GM19395 (cell line): ENCODE measurements at regions not wholly inside any gene's neighbourhood (a gene's known extent, or its start where the extent isn't known, plus 50 kb on each side); places are given as distances from the start of the nearest gene placed in this dataset.
A peak's percentile ranks its signal among the peaks of the same experiment; 100 is the strongest.

Experiments
- ATAC-seq: cut with Tn5 transposase; IDR thresholded peaks from one replicate; pipeline ENCODE4 v1.9.1; 2021; ENCODE audit warnings: mild to moderate bottlenecking, moderate library complexity; ENCODE audit not compliant: unreplicated experiment

DNA sequence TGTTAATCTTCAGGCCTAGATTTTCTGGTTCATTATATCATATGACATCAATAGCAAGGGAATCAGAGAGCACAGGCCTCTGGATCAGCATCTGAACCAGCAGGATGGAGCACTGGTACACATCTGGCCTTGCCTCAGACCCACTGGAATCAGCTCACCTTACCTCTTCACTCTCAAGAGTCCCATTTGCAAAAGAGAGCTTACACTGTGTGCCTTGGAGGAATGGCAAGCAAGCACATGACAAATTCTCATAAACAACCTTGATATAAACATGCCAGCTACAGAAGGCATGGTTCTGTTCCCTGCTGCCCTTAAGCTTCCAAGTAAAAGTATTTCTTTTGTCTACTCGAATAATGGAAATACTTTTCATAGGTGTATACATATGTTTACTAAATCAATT lies 128.6 kb upstream of the CPM start:
- no peak for ATAC-seq

- no peak for ATAC-seq
These were observed 129.8 kb upstream of the CPM start for GRCh38 chr12:69062621-69063237.

GRCh38 chr12:69064734-69065443 lies 131.9 kb upstream of the CPM start:
- ATAC-seq, result no peak

- no peak for ATAC-seq
These were observed 132.8 kb upstream of the CPM start for GRCh38 chr12:69065775-69066174.

DNA sequence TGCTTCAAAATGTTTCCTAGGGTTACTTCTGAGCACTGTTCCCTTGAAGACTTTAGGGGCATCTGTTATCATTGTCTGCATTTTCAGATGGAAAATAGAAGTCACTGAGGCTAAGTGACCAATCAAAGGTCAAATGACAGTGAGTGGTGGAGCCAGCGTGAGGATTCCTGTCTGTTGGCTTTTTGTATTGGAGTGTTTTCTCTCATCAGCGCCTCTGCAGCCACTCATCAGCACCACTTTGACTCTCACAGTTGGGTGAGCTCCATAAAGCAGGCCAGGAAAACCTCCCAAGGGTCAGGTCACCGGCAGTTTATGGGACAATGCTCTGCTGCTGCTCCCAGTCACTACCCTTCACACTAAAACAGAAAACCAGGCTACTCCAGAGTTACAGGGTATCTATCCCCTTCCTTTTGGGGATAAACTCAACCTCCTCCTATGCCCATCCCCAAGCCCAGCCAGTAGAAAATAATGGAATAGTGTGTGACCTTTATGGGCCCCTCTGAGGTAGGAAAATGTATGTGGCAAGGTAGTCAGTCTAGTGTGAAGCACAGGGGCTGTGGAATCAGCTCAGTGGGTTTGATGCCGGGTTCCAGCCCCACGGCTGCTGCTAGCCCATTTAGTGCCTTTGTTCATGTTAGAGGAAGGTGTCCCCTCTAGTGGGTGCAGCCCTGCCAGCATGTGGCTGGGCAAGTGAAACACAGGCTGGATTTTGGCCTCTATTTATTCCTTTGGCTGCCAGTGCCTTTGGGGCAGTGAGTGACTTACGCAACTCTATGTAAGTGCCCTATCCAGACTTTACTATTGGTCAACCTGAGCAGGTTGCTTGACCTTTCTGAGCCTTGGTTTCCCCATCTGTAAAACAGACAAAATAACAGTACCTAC lies 133.8 kb upstream of the CPM start:
- no peak for ATAC-seq

DNA sequence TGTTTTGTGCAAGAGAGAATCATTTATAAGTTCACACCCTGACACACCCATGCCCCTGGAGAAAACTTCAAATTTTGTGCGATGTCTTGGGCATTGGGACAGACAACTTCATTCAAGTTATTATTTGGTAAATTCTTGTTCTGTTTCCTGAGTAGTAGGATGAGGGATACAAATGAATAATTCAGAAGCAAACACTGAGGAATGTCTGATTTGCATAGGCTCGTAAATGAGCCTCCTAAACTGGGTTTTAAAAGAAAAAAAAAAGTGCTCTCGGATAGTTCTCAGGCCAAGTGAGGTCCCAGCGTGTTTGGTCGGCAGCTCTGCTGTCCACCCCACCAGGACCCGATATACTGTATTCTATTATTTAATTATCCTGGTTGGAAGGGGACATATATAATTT lies 134.7 kb upstream of the CPM start:
- no peak for ATAC-seq

DNA sequence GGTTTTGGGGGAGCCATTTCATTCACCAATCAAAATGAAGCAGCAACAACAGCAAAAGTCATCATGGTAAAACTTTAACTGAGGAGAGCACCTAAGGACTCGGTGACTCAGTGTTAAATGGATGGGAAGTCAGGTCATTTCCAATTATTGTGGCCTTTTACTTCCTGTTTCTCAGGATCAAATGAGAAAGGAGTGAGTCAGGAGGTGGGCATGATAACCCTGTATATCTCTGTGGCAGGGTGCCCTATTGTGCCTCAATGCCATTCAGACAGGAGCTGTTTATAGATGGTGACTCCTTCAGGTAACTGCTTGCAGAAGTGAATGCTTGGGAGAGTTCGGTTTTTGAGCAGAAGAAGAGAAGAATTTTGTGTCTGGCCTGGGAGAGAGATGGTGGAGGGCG lies 135.5 kb upstream of the CPM start:
- no peak for ATAC-seq

DNA sequence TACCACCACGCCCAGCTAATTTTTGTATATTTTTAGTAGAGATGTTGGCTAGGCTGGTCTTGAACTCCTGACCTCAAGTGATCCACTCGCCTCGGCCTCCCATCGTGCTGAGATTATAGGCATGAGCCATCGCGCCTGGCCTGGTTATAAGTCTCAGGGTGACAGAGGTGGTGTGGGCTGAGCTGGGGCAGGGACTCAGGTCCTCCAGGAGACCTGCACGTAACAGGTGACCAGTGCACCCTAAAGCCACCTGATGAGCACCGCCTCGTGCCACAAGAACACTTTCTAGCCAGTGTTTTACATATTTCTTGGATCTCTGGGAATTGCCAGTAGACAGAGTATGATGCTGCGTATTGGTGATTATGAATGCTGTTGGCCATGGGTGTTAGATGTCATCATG lies 136.5 kb upstream of the CPM start:
- ATAC-seq, result no peak

- peak; percentile 91 for ATAC-seq
These were observed 137.5 kb upstream of the CPM start for GRCh38 chr12:69070319-69071090.

DNA sequence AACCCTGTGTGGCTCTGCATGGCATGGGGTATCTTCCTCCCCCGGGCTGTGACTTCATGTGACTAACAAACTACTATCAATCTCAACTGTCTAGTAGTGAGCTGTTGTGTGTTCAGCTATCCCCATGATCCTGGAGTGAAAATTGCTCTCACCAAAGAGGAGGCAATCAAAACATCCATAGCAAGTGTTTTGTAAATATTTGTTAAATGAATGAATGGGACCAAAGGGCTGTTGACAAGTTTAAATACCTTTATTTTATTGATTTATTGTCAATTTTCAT lies 138.1 kb upstream of the CPM start:
- no peak for ATAC-seq

DNA sequence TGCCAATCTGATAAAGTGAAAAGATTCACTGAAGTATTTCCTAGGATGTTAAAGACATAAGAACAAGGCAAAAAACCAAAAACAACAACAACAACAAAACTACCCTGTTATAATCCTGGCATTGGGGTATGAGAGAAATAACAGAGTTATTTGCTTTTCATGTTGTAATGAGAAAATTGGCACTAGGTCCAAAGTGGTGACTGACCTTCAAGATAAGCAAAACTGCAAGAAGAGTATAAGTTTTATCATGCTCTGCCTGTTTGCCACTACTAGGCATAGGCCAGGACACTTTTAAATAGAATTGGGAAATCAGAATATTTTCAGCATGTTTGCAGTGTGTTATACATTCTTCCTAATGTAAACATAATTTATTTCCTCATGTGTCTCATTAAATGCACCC lies 140.1 kb upstream of the CPM start:
- ATAC-seq, result no peak

DNA sequence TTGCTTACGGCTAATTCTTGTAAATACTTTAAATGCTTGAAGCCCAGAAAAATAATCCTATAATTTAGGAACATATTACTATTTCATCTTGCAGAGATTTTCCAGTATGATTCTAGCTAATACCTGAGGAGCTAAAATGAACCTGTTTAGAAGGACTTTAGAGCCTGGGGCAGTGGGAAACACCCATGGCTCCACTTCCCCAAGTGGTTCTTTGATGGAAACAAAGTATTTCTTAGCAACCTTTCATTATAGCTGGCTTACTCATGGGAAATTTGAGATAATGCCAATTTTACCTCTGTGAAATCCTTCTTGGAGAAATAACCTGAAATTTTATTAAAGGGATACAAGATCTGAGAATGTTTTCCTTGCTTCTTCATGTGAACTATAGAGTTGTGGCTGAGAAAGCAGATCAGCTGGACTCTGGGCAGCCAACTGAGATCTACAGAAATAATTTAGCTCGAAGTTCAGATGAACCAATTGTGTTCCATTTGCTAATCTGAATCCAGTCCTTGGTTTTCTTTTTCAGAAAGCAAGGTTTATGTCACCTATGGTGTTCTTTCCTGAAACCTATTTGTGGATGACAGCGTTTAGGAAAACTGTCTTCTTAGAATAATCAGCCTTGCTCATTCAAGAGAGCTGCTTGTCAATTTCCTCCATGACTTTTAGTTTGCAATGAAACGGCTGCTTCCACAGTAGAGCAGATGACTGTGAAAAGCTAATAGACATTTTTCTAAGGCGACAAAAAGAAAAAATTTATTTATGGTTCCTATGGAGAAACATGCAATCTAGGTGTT lies 141.8 kb upstream of the CPM start:
- no peak for ATAC-seq

DNA sequence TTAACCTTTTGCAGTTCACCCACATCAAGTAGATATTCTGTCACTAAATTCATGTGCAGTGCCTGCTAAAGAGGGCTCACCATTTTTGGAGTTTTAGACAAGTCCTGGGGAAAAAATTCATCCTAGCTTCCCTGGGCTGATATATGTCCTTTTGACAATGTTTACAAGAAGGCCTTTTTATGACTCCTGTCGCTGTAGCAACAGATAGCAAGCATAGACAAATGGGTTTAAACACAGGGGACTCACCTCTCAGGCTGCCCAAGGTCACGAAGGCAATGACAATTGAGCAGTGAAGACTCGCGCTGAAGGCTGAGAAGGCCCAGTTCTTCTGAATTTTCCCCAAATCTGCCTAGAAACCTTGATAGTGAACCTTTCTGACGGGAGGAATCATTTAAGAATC lies 150.7 kb upstream of the CPM start:
- ATAC-seq, result no peak

GRCh38 chr12:69084816-69085378 lies 151.9 kb upstream of the CPM start:
- ATAC-seq, result no peak

GRCh38 chr12:69085852-69086251 lies 152.9 kb upstream of the CPM start:
- ATAC-seq, result no peak

- no peak for ATAC-seq
These were observed 151.4 kb upstream of the CPSF6 start for GRCh38 chr12:69087986-69088385.

DNA sequence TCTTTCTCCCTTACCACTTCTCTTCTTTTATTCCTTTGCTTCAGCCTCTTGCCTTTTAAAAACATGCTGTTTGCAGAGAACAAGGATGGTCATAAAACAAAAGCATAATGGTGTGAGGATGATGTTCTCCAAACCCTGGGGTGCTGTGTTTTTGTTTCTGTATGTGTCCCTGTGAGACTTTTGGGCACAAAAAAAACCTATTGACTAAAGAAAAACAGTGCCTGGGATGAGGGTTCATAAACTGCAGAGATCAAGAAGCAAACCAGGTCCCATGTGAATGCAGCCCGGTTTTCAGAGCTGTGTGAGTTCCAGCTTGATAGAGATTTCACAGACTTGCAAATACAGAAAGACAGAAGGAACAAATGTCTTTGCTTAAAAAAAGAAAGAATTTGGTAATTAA lies 148.6 kb upstream of the CPSF6 start:
- ATAC-seq, result no peak

- ATAC-seq, result no peak
These were observed 147.8 kb upstream of the CPSF6 start for GRCh38 chr12:69091442-69092017.

GRCh38 chr12:69092137-69092536 lies 147.2 kb upstream of the CPSF6 start:
- no peak for ATAC-seq
